ENCODE measurements at regions not wholly inside any gene's neighbourhood (a gene's known extent, or its start where the extent isn't known, plus 50 kb on each side); places are given as distances from the start of the nearest gene placed in this dataset.

- no peak for TF ChIP-seq SUZ12 (IDR thresholded peaks at IDR 0.05)
- no peak for TF ChIP-seq TARDBP (IDR thresholded peaks at IDR 0.05)
- no peak for TF ChIP-seq BHLHE40 (IDR thresholded peaks at IDR 0.05; ENCODE audit: borderline replicate concordance)
- TF ChIP-seq NFRKB (IDR thresholded peaks at IDR 0.05) = no peak
- TF ChIP-seq FOXA1 (IDR thresholded peaks at IDR 0.05) = no peak
- no peak for TF ChIP-seq SP1 (IDR thresholded peaks at IDR 0.05)
- no peak for TF ChIP-seq FOXM1 (IDR thresholded peaks at IDR 0.05; ENCODE audit: borderline replicate concordance)
- no peak for TF ChIP-seq ZNF384 (IDR thresholded peaks at IDR 0.05)
- TF ChIP-seq LEF1 (IDR thresholded peaks at IDR 0.05; ENCODE audit: borderline replicate concordance) = no peak
- TF ChIP-seq ARNT (IDR thresholded peaks at IDR 0.05) = no peak
Measured at GRCh38 chr5:61828856-61829255, 477.1 kb upstream of the KIF2A start.
